ENCODE measurements at regions not wholly inside any gene's neighbourhood (a gene's known extent, or its start where the extent isn't known, plus 50 kb on each side); places are given as distances from the start of the nearest gene placed in this dataset.
"Not testable (repeated sequence)": the region's sequence is repeated elsewhere in the genome, so short reads cannot be mapped to it uniquely, and the experiment has no call there.

DNA sequence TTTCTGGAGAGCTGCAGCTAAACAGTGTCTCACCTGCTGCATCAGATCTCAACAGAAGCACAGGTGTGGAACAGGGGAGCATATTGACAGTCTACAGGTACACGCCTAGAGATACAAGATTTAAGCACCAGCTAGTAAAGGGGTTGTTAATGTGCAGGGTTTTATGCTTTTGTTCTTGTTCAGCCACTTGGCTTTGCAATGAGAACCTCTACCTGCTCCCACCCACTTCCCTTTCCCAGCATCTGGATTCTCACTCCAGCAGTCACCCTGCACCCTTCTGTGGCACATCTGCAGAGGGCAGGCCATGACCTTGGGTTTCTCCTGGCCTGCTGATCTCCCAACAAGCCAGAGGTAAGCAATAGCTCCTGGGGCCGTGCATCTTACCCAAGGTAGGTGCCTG lies 446.6 kb downstream of the BUD13 start:
- DNase-seq (ENCODE audit: low read depth in 3 of 3, low spot score in 2 of 3), result no peak

DNA sequence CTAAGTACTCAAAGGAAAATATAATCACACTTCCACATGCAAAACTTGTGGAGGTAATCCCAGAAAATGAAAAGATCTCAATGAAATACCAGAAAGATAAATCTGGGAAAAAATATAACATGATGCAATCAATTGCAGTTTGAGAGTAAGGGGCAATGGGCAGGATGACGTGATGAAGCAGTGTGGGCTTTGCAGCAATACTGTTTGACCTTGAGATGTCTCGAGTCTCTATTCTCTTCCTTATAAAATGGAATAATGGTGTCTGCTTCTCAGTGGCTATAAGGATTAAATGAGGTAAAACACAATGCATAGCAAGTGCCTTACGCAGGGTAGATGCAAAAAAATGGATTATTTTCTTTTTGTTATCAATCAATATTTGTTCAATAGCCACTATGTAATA lies 447.5 kb downstream of the BUD13 start:
- DNase-seq (ENCODE audit: low read depth in 3 of 3, low spot score in 2 of 3), result no peak

DNA sequence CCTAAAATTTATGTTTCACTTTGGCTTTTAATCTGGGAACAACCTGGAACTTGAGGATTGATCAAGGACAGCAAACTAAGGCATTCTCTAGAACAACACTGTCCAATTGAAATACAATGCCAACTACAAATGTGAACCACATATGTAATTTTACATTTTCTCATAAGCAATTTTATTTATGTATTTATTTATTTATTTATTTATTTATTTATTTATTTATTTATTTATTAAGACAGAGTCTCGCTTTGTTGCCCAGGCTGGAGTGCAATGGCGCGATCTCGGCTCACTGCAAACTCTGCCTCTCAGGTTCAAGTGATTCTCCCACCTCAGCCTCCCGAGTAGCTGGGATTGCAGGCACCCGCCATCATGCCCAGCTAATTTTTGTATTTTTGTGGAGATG lies 448.7 kb downstream of the BUD13 start:
- DNase-seq (ENCODE audit: low read depth in 3 of 3, low spot score in 2 of 3), result not testable (repeated sequence)

DNA sequence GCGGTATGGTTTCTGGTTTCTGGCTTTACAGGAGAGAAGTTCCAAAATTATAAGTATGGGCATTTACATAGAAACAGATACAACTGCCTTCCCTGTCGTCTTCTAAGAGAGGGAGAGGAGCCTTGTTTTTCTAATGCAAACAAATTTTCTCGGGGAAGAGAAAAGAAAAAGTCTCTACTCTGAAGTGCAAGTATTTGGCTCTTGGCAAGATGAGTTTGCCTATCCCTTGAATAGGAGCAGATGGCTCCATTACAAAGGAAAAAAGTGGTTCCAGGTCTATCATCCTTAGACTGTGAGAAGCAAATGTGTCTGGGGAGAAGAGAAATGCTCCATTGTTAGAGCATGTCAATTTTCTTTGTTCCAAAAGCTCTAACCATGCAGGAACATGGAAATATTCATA lies 455.6 kb downstream of the BUD13 start:
- no peak for DNase-seq (ENCODE audit: low read depth in 3 of 3, low spot score in 2 of 3)

DNA sequence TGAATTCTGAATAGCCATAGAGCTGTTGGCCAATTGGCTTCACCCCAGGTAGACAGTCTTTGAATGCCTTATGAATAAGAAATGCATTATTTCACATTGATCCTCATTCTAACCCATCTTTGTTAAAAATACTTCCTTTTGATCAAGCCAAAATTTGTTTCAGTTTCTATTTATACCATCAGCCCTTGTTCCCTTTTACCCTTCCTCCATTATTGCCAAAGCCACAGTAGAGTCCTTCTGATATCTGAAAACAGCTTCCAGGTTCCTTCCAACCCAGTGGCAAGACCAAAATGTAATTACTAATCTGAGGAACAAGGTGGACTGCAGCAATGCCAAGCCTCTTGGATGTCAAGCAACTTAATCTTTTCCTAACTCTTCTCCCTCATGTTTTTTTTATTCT lies 458.8 kb downstream of the BUD13 start:
- no peak for DNase-seq (ENCODE audit: low read depth in 3 of 3, low spot score in 2 of 3)

DNA sequence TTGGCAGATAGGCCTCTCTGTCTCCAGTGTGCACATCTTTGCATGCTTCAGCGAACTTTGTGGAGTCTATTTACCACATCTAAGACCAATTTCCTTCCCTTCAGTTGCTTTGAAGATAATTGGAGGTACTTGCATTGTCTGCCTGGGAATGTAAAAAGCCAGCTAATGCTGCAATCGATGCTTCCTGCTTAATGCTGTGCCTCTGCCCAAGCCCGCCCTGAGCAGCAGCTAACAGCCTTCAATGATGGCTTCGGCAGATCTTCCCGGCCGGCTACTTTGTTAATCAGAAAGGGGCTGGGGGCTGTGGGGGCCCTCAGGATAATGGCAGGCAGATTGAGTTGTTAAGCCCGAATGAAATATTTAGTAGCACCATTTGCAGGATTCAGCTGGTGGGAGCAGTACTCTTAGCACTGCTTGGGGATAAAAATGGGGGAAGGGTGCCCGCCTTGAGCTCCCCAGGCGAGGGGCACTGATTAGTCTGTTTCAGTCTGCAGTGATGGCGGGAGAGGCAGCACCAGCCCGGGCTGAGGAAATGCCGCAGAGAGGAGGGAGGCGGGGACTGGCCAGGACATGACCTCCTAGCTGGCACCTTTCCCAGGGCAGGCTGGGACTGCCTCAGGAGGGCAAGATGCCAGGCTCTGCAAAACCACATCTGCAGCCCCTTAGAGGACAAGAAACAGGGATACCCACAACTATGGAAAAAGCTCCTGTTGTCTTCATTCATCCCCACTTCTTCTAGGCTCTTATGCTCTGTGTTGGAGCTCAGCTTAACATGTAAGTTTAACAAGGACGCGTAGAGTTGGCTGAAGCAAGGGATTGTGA lies 460.0 kb downstream of the BUD13 start:
- peak in 1 of 3 donors; percentile 18 for DNase-seq (ENCODE audit: low read depth in 3 of 3, low spot score in 2 of 3)

DNA sequence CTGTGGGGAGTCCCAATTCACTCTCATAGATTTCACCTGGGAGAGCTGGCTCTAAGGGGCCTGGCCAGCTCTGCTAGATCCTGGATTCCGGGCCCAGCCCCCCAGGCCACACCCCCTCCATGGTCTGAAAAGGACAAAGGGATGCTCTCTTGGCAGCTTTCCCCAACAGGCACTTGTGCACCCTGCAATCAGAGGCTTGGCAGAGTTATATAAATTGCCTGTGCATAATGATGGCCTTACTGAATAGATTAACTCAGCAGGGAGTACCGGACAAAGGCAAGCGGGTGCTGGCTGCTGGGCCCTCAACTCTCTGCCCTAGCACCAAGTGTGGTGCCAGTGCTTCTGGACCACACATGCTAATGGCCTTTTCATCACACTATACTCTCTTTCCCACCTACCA lies 461.6 kb downstream of the BUD13 start:
- DNase-seq (ENCODE audit: low read depth in 3 of 3, low spot score in 2 of 3), result no peak

DNA sequence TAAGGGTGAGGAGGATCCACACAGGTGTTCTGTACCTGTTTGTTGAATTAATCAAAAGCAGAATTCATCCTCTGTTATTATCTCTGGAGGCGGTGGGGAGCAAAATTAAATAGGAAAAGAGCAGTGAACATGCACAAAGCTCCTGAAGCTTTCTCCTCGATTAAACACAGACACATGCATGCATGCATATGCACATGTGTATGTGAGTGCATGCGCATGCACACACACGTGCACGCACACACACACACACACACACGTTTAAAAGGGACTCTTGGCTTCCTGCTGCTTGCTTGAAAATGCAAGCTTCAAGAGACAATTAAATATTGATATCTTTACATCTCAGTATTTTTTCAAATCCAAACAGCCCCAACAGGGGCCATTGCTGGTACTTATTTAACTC lies 462.1 kb downstream of the BUD13 start:
- no peak for DNase-seq (ENCODE audit: low read depth in 3 of 3, low spot score in 2 of 3)

DNA sequence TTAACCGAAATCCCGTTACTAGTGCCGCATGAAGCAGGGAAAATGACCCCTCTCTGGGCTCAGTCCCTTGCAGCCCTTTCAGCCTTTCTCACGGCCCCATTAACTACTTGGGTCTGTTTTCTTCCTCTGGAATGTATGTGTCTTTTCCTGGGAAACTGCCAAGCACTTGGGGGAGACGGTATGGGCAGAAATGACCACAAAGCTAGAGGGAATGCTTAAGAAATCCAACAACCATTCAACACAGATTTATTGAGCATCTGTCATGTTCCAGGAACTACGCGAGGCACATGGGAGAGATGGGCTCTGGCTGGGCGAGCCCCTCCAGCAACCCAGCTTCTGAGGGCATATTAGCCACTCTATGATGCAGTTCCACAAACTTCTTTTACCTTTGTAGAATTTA lies 462.6 kb downstream of the BUD13 start:
- DNase-seq (ENCODE audit: low read depth in 3 of 3, low spot score in 2 of 3), result peak in 1 of 3 donors; percentile 19

DNA sequence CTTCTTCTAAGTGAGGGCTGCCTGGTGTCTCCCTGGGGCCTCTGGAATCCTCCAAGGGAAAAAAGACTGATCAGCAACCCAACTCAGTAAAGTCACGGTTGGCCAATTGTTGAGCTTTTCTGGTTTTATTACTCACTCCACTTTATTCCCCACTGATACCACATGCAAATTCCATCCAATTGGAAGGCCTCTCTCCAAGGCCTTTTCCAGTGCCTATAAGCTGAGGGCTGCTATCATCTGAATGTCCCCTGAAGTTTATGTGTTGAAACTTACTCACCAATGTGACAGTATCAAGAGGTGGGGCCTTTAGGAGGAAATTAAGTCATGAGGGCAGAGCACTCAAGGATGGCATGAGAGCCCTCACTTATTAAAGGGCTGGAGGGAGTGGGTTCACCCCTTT lies 463.3 kb downstream of the BUD13 start:
- DNase-seq (ENCODE audit: low read depth in 3 of 3, low spot score in 2 of 3), result no peak

DNA sequence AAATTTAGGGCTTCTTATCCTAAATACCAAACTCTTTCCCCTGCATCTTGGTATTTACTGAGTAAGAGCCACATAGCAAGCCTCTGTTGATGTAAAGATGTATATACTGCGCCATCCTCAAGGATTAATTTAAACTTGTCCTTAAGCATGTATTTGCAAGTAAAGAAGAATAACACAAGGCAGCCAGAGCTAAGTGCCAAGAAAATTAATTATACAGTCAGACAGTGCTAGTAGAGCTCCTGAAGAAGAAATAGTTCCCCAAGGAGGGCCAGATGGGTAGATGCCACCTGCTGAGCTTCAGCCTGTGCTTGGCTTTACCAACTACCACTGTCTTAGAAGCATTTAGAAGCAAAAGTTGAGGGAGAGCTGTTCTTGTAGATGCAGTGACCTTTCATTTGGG lies 470.0 kb downstream of the BUD13 start:
- no peak for DNase-seq (ENCODE audit: low read depth in 3 of 3, low spot score in 2 of 3)

DNA sequence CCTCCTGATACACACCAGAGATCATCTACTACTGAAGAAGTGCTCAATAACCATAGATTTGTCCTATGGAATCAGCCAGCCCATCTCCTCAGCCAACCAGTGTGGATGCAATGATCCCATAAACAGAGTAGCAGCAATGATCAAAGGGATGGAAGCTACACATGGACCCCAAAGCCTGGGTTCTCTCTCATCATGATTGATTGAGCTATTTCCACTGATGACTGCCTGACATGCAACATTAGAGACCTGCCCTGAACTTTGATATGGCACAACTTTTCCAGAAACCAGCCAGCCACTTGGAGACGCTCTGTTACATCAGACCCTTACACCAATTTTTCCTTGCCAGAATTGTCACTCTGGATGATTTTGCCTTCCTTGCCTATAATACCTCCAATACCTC lies 471.6 kb downstream of the BUD13 start:
- DNase-seq (ENCODE audit: low read depth in 3 of 3, low spot score in 2 of 3), result no peak

DNA sequence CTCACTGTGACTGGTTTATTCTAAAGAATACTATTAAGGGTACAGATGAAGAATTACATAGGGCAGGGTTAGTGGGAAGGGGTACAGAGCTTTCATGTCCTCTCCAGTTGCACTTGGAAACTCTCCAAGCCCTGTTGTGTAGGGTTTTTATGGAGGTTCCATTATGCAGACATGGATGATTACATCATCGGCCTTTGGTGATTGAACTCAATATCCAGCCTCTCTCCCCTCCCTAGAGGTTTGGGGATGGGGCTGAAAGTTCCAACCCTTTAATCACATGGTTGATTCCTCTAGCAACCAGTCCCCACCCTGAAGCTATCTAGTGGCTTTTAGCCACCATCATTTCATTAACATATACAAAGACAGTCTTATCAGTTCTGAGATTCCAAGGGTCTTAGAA lies 472.6 kb downstream of the BUD13 start:
- no peak for DNase-seq (ENCODE audit: low read depth in 3 of 3, low spot score in 2 of 3)

DNA sequence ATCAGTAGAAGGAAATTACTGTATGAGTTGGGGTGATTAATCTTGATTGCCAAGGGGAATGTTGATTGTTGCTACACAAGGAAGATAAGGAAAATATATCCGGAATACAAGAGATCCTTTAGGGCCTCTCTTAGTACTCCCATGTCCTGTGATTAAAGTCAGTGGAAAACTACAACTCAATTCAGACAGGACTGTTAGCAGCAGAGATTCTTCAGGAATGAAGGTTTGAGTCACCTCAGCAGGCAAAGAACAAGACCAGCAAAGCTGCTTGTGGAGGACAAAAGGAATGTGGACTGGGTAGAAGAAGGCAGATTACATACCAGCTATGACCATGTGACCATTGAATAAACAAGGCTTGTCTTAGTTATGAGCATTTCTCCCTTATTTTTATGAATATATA lies 478.2 kb downstream of the BUD13 start:
- DNase-seq (ENCODE audit: low read depth in 3 of 3, low spot score in 2 of 3), result no peak

DNA sequence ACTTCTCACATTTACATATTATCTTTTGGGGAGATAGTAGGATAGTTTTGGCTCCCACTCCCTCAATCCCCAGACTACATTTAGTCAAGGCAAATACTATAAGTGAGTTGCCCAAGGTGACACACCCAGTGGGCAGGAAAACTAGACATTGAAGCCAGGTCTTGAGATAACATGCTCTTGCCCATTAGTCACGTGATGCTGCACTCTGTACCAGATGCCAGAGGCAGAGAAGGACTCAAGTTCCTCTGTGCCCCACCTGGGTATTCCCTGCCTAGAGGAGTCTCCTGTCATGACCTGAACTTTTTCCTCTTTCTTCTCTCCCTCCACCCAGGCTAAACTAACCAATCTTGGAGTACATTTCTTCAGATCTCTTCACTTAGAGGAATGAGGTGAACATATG lies 484.9 kb downstream of the BUD13 start:
- no peak for DNase-seq (ENCODE audit: low read depth in 3 of 3, low spot score in 2 of 3)

DNA sequence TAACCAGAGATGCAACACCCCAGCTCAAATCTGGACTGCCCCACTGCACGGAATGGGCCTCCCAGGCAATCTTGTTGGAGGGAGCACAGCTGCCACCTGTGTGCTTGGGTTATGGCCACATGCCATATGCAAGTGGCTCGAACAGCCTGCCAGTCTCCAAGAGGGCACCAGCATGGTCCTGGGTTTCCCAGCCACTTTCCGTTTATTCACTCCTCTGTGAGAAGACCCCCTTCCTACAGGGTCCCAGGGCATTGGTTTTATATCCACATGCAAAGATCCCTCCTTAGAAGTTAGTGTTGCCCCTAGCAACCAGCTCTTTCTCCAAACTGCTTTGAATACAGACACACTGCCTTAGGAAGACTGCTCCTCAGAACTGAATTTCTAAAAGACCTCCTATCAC lies 487.8 kb downstream of the BUD13 start:
- no peak for DNase-seq (ENCODE audit: low read depth in 3 of 3, low spot score in 2 of 3)

DNA sequence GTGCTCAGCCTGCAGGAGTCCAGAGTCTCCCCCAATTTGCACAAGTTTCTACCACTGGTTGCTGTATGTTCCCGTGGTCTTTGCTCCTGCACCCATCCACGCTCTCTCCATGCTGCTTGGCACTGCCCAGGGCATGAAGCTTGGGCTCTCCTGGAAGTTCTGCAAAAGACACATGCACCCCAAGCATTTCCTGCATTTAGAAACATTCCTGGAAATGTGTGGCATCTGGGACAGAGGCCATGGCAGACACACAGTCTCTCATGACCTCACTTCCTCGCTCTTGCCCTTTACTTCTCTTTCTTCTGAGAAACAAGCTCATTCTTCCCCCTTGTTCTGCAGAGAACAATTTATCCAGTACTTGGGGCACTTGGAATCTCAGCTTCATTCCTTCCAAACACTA lies 489.5 kb downstream of the BUD13 start:
- DNase-seq (ENCODE audit: low read depth in 3 of 3, low spot score in 2 of 3), result no peak

DNA sequence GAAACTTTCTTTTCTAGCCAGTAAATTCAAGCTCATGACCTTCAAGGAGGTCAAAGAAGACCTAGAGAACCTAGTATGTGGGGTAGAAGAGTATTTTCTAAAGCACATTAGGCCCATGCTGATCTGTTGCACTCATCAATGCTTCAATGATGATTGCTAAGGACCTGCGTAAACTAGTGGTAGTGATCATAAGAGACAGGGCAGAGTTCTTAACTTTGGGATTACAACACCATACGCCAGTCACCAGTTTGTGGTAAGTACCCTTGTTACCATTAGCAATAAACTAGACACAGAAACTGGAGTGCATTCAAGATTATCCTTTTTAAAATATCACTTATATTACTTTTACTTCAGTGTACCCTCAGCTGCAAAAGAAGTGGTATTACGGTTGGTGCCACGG lies 490.3 kb downstream of the BUD13 start:
- no peak for DNase-seq (ENCODE audit: low read depth in 3 of 3, low spot score in 2 of 3)

DNA sequence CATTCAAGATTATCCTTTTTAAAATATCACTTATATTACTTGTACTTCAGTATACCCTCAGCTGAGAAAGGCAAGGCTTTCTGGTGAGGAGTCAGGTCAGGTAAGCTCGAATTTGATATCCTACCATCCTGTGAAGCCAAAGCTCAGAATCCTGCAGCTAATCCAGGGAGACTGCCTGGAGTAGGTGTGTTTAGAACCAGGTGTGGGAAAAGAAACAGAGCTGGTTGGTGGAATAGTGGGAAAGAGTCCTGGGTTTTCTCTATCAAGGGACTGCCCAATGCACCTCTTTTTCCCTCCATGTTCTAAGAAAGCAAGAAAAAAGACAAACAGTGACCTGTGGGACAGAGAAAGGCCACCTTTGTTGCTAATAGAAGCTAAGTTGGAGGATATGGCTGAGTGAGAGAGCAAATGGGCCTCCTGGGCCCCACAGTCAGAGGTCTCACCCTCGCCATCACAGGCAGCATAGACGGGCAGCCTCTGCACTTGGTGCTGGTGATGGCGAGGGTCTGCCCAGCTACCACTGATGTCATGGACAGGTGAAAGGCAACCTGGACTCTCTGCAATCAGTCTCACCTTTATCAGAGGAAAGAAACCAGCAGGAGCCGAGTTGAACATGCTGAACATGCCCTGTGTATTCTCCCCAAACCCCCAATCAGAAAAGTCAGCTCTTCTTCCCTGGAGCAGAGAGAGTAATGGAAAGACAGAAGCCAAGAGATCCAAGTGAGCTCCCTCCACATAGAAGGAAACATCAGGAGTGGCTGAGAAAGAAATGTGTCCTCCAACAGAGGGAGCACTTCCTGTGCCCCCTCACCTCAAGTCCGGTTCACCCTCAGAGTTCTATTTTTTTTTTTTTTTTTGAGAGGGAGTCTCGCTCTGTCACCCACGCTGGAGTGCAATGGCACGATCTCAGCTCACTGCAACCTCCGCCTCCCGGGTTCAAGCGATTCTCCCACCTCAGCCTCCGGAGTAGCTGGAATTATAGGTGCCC lies 491.3 kb downstream of the BUD13 start:
- no peak for DNase-seq (ENCODE audit: low read depth in 3 of 3, low spot score in 2 of 3)

DNA sequence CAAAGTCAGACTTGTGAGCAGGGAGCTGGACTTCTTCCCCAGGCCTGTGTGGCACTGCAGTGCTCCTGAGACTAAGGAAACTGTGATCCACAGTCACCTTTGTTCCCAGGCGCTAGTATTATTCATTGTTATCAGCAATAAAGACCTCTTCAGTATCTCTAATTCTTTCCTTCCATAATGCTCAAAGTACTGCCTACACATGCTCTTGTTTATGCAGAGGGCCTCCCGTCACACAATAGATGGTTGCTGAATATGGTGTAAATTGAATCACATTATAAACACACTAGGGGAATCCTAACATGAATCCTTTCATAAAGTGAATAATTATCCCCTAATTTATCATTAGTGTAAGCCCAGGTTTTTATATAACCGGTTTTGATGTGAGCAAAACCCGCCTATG lies 493.3 kb downstream of the BUD13 start:
- DNase-seq (ENCODE audit: low read depth in 3 of 3, low spot score in 2 of 3), result no peak

DNA sequence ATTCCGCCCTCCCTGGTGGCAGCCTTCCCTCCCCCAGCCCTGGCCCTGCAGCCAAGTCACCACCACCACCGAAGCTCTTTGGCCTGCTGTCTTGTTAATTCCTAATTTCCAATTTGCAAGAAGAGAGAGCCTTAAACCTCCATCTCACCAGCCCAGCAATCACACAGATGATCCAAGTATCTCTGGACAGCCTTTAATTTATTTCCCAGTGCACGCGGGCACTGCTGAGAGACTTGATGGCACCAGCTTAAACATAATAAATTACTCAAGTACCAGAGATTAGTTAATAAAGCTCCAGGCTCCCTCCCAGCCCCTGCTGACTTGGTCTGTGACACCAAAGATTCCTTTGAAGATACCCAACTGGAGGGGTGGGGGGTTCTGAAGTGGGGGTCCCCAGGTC lies 494.7 kb downstream of the BUD13 start:
- no peak for DNase-seq (ENCODE audit: low read depth in 3 of 3, low spot score in 2 of 3)
